Fibroblast of the conjunctiva (primary cell): ENCODE measurements at regions not wholly inside any gene's neighbourhood (a gene's known extent, or its start where the extent isn't known, plus 50 kb on each side); places are given as distances from the start of the nearest gene placed in this dataset.
A peak's percentile ranks its signal among the peaks of the same experiment; 100 is the strongest.

ENCODE experiments used
- DNase-seq: peaks from one replicate; pipeline ENCODE4 v3.0.0-alpha.2; 2010; ENCODE audit warnings: low read depth

- DNase-seq: no peak
Observed at GRCh38 chrX:51798701-51799100, 55.5 kb downstream of the GSPT2 start.

- peak; percentile 56 for DNase-seq
Observed at GRCh38 chrX:51802917-51803688, 59.9 kb downstream of the GSPT2 start.

- DNase-seq: no peak
Observed at GRCh38 chrX:51803833-51804232, 60.6 kb downstream of the GSPT2 start.

- no peak for DNase-seq
Observed at GRCh38 chrX:51804741-51805140, 61.5 kb downstream of the GSPT2 start.

- no peak for DNase-seq
Observed at GRCh38 chrX:51813886-51814460, 70.7 kb downstream of the GSPT2 start.

- no peak for DNase-seq
Observed at GRCh38 chrX:51824061-51824460, 69.4 kb upstream of the MAGED1 start.

GRCh38 chrX:51825436-51825835 lies 68.0 kb upstream of the MAGED1 start:
- no peak for DNase-seq

- no peak for DNase-seq
Observed at GRCh38 chrX:51834076-51834475, 59.3 kb upstream of the MAGED1 start.

- DNase-seq: no peak
Observed at GRCh38 chrX:51836823-51837222, 56.6 kb upstream of the MAGED1 start.

- no peak for DNase-seq
Observed at GRCh38 chrX:51837451-51837850, 56.0 kb upstream of the MAGED1 start.

- DNase-seq: peak; percentile 31
Observed at GRCh38 chrX:51837921-51838320, 55.5 kb upstream of the MAGED1 start.
